Activated naive CD8-positive, alpha-beta T cell (primary cell): ENCODE measurements at regions not wholly inside any gene's neighbourhood (a gene's known extent, or its start where the extent isn't known, plus 50 kb on each side); places are given as distances from the start of the nearest gene placed in this dataset.
"Not testable (repeated sequence)": the region's sequence is repeated elsewhere in the genome, so short reads cannot be mapped to it uniquely, and the experiment has no call there.

Source experiments
- H3K27ac Mint-ChIP-seq: one replicate; pipeline ENCODE4 v1.8.0; 2021; ENCODE audit warnings: mixed read lengths
- H3K27me3 Mint-ChIP-seq: one replicate; pipeline ENCODE4 v1.8.0; 2021; ENCODE audit warnings: mixed read lengths
- H3K36me3 Mint-ChIP-seq: one replicate; pipeline ENCODE4 v1.8.0; 2021; ENCODE audit warnings: mixed read lengths
- H3K4me1 Mint-ChIP-seq: one replicate; pipeline ENCODE4 v1.8.0; 2021; ENCODE audit warnings: low read depth, mixed read lengths
- H3K4me3 Mint-ChIP-seq: one replicate; pipeline ENCODE4 v1.8.0; 2021; ENCODE audit warnings: mild to moderate bottlenecking, mixed read lengths
- H3K9me3 Mint-ChIP-seq: one replicate; pipeline ENCODE4 v1.8.0; 2021; ENCODE audit warnings: low read depth, mixed read lengths

DNA sequence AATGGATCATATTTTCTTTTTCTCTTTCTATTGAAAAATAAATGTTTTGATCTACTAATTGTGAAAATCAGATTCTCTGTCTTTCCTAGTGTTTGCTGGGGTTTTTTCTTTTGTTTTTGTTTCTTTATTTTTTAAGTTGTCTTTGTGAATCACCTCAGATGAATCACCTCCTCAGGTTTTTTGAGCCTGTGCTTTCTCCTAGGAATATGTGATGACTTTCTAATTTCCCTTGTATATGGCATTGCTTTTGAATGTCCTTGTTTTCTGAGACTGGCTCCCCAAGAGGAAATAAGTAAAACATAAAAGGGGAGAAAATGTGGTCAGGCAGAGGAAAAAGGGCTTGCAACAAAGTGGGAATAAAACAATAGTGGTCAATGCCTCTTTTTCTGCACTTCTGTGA is 750.0 kb downstream of the ZPLD1 start:
- Mint-ChIP-seq H3K9me3 (peaks cover 16% of the 10 kb centered on the region), H3K27me3 (no peaks in the 10 kb centered on the region), H3K4me3 (no peak overlapping the region), H3K36me3 (no peaks in the 10 kb centered on the region), H3K27ac (no peak overlapping the region), H3K4me1 (no peaks in the 10 kb centered on the region)

DNA sequence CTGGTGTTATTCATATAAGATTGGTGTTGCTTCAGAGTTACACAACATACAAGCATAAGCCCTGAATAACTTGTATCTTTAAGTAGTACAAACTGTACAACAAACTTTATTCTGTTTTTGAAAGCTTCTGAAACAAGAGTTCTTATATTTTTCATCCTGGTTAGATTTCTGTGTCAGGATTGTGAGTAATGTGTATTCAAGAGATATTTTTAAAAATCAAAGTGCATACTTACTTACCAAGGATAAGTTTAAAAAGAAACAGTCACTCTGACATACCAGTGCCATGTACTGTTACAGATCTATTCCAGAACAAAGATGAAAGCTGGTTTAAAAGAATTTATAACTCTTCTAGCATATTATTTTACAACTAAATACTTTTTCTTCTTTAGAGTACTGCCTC is 755.1 kb downstream of the ZPLD1 start:
- H3K4me3 Mint-ChIP-seq, result no peak overlapping the region
- no peaks in the 10 kb centered on the region for H3K4me1 Mint-ChIP-seq
- peaks cover 4% of the 10 kb centered on the region for H3K9me3 Mint-ChIP-seq
- H3K27me3 Mint-ChIP-seq, result no peaks in the 10 kb centered on the region
- H3K36me3 Mint-ChIP-seq, result no peaks in the 10 kb centered on the region
- no peak overlapping the region for H3K27ac Mint-ChIP-seq

- Mint-ChIP-seq H3K36me3 (no peaks in the 10 kb centered on the region), H3K27me3 (no peaks in the 10 kb centered on the region), H3K27ac (no peak overlapping the region), H3K4me3 (no peak overlapping the region), H3K4me1 (no peaks in the 10 kb centered on the region), H3K9me3 (peaks cover 7% of the 10 kb centered on the region)
These were observed 760.4 kb downstream of the ZPLD1 start for GRCh38 chr3:103195216-103195615.

DNA sequence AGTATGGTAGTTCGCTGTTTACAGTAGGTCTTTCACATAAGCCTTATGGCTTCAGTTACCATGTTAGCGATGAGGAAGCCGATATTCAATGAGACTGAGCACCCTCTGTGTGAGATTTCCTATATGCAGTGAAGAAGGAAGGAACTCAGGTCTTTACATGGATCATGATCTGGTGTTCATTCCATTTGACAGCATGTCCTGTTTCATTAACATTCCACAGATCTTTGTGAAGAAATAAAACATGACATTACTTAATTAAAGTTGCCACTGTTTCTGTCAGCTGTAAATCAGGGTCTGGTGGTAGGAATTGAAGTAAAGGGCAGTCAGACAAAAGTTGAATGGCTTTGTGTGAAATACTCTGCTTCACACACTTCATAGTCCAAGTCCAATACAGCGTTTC is 768.6 kb downstream of the ZPLD1 start:
- Mint-ChIP-seq H3K4me1 (no peaks in the 10 kb centered on the region), H3K4me3 (no peak overlapping the region), H3K36me3 (no peaks in the 10 kb centered on the region), H3K27ac (no peak overlapping the region), H3K9me3 (no peaks in the 10 kb centered on the region), H3K27me3 (no peaks in the 10 kb centered on the region)

- H3K4me1 Mint-ChIP-seq, result no peaks in the 10 kb centered on the region
- no peaks in the 10 kb centered on the region for H3K27me3 Mint-ChIP-seq
- H3K9me3 Mint-ChIP-seq, result no peaks in the 10 kb centered on the region
- no peak overlapping the region for H3K27ac Mint-ChIP-seq
- H3K36me3 Mint-ChIP-seq, result no peaks in the 10 kb centered on the region
- no peak overlapping the region for H3K4me3 Mint-ChIP-seq
These were observed 775.8 kb downstream of the ZPLD1 start for GRCh38 chr3:103210583-103210982.

- Mint-ChIP-seq H3K9me3 (no peaks in the 10 kb centered on the region), H3K4me1 (no peaks in the 10 kb centered on the region), H3K4me3 (no peak overlapping the region), H3K27ac (no peak overlapping the region), H3K27me3 (no peaks in the 10 kb centered on the region), H3K36me3 (no peaks in the 10 kb centered on the region)
These were observed 783.3 kb downstream of the ZPLD1 start for GRCh38 chr3:103218146-103218545.

- Mint-ChIP-seq H3K27ac (no peak overlapping the region), H3K4me1 (no peaks in the 10 kb centered on the region), H3K9me3 (no peaks in the 10 kb centered on the region), H3K27me3 (no peaks in the 10 kb centered on the region), H3K36me3 (no peaks in the 10 kb centered on the region), H3K4me3 (no peak overlapping the region)
These were observed 784.0 kb downstream of the ZPLD1 start for GRCh38 chr3:103218793-103219192.

DNA sequence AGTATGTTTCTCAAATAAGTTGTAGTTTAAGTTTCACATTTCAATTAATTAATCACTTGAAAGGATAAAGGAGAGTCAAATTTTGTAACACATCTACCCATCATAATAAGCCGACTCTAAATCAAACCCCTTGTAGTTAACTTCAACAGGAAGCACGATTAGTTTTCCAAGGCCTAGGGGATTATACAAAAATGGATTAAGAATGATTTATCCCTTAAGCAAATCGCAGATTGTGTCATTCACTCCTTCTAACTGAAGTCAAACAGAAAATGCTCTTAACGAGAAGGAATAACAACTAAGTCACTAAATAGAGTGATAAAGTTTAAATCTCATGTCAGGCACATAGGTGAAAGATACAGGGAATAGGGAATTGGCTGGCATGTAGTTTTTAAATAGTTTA is 792.8 kb downstream of the ZPLD1 start:
- Mint-ChIP-seq H3K4me3 (no peak overlapping the region), H3K27ac (no peak overlapping the region), H3K27me3 (no peaks in the 10 kb centered on the region), H3K4me1 (no peaks in the 10 kb centered on the region), H3K9me3 (peaks cover 3% of the 10 kb centered on the region), H3K36me3 (no peaks in the 10 kb centered on the region)

DNA sequence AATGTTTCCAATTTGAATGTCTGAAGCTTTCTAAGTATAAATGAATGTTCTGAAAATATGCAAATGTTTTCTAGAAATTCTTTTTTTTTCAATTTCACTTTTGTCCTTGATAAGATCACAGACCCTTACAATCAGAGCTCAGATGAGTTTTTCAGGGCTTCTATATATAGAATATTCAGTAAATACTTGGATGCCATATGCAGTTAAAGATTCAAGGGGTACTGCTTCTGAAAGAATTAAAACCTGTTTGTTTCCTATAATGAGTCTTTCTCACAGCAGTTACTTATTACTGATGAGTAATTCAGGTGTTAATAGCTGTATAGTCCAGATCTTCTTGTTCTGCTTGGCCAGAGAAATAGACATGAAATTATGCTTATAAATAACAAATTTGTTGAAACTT is 812.6 kb downstream of the ZPLD1 start:
- Mint-ChIP-seq H3K27ac (no peak overlapping the region), H3K4me3 (no peak overlapping the region), H3K4me1 (no peaks in the 10 kb centered on the region), H3K36me3 (no peaks in the 10 kb centered on the region), H3K9me3 (peaks cover 6% of the 10 kb centered on the region), H3K27me3 (no peaks in the 10 kb centered on the region)

DNA sequence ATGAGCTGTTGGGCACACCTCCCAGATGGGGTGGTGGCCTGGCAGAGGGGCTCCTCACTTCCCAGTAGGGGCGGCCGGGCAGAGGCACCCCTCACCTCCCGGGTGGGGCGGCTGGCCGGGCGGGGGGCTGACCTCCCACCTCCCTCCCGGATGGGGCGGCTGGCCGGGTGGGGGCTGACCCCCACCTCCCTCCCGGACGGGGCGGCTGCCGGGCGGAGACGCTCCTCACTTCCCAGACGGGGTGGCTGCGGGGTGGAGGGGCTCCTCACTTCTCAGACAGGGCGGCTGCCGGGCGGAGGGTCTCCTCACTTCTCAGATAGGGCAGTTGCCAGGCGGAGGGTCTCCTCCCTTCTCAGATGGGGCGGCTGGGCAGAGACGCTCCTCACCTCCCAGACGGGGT is 820.0 kb downstream of the ZPLD1 start:
- not testable (repeated sequence) for H3K4me1 Mint-ChIP-seq, H3K36me3 Mint-ChIP-seq, H3K4me3 Mint-ChIP-seq, H3K27me3 Mint-ChIP-seq, H3K27ac Mint-ChIP-seq
- H3K9me3 Mint-ChIP-seq, result peaks cover 18% of the 10 kb centered on the region

- H3K4me3 Mint-ChIP-seq, result no peak overlapping the region
- no peaks in the 10 kb centered on the region for H3K36me3 Mint-ChIP-seq
- H3K27ac Mint-ChIP-seq, result no peak overlapping the region
- H3K27me3 Mint-ChIP-seq, result no peaks in the 10 kb centered on the region
- no peaks in the 10 kb centered on the region for H3K4me1 Mint-ChIP-seq
- H3K9me3 Mint-ChIP-seq, result peaks cover 7% of the 10 kb centered on the region
These were observed 834.5 kb downstream of the ZPLD1 start for GRCh38 chr3:103269287-103269686.

GRCh38 chr3:103271575-103271974 is 836.8 kb downstream of the ZPLD1 start:
- H3K27ac Mint-ChIP-seq, result no peak overlapping the region
- no peaks in the 10 kb centered on the region for H3K4me1 Mint-ChIP-seq
- no peak overlapping the region for H3K4me3 Mint-ChIP-seq
- H3K9me3 Mint-ChIP-seq, result peaks cover 7% of the 10 kb centered on the region
- H3K27me3 Mint-ChIP-seq, result no peaks in the 10 kb centered on the region
- no peaks in the 10 kb centered on the region for H3K36me3 Mint-ChIP-seq

GRCh38 chr3:103295974-103296570 is 861.3 kb downstream of the ZPLD1 start:
- no peaks in the 10 kb centered on the region for H3K36me3 Mint-ChIP-seq
- no peak overlapping the region for H3K27ac Mint-ChIP-seq
- no peak overlapping the region for H3K4me3 Mint-ChIP-seq
- H3K27me3 Mint-ChIP-seq, result no peaks in the 10 kb centered on the region
- H3K4me1 Mint-ChIP-seq, result no peaks in the 10 kb centered on the region
- no peaks in the 10 kb centered on the region for H3K9me3 Mint-ChIP-seq

DNA sequence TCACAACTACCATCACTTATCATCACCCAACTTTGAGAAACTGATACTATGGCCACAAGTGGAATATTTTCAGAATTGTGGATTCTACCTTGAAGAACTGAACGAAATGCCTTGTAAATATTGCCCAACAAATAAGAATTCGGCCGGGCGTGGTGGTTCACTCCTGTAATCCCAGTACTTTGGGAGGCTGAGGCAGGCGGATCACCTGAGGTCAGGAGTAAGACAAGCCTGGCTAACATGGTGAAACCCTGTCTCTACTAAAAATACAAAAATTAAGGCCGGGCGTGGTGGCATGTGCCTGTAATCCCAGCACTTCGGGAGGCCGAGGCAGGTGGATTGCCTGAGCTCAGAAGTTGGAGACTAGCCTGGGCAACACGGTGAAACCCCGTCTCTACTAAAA is 862.7 kb downstream of the ZPLD1 start:
- not testable (repeated sequence) for H3K4me3 Mint-ChIP-seq, H3K4me1 Mint-ChIP-seq, H3K9me3 Mint-ChIP-seq, H3K27ac Mint-ChIP-seq, H3K27me3 Mint-ChIP-seq, H3K36me3 Mint-ChIP-seq

- Mint-ChIP-seq H3K4me1 (no peaks in the 10 kb centered on the region), H3K36me3 (no peaks in the 10 kb centered on the region), H3K27me3 (no peaks in the 10 kb centered on the region), H3K9me3 (no peaks in the 10 kb centered on the region), H3K27ac (no peak overlapping the region), H3K4me3 (no peak overlapping the region)
These were observed 871.3 kb downstream of the ZPLD1 start for GRCh38 chr3:103306104-103306503.

- Mint-ChIP-seq H3K4me3 (no peak overlapping the region), H3K9me3 (no peaks in the 10 kb centered on the region), H3K27ac (no peak overlapping the region), H3K36me3 (no peaks in the 10 kb centered on the region), H3K4me1 (no peaks in the 10 kb centered on the region), H3K27me3 (no peaks in the 10 kb centered on the region)
These were observed 874.1 kb downstream of the ZPLD1 start for GRCh38 chr3:103308921-103309320.
